ENCODE measurements at regions not wholly inside any gene's neighbourhood (a gene's known extent, or its start where the extent isn't known, plus 50 kb on each side); places are given as distances from the start of the nearest gene placed in this dataset.

GRCh38 chr2:51662187-51662586 lies 630.3 kb upstream of the NRXN1 start:
- TF ChIP-seq, protein P1, sequence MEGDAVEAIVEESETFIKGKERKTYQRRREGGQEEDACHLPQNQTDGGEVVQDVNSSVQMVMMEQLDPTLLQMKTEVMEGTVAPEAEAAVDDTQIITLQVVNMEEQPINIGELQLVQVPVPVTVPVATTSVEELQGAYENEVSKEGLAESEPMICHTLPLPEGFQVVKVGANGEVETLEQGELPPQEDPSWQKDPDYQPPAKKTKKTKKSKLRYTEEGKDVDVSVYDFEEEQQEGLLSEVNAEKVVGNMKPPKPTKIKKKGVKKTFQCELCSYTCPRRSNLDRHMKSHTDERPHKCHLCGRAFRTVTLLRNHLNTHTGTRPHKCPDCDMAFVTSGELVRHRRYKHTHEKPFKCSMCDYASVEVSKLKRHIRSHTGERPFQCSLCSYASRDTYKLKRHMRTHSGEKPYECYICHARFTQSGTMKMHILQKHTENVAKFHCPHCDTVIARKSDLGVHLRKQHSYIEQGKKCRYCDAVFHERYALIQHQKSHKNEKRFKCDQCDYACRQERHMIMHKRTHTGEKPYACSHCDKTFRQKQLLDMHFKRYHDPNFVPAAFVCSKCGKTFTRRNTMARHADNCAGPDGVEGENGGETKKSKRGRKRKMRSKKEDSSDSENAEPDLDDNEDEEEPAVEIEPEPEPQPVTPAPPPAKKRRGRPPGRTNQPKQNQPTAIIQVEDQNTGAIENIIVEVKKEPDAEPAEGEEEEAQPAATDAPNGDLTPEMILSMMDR (IDR thresholded peaks at IDR 0.05; ENCODE audit: low read depth, low read length), result no peak
- H3K4me3 ChIP-seq (ENCODE audit: low read depth, low read length), result no peak overlapping the region

GRCh38 chr2:51657849-51658248 lies 625.9 kb upstream of the NRXN1 start:
- TF ChIP-seq, protein P1 (IDR thresholded peaks at IDR 0.05; ENCODE audit: low read depth, low read length), result no peak
- H3K4me3 ChIP-seq (ENCODE audit: low read depth, low read length), result no peak overlapping the region

GRCh38 chr2:51650769-51651168 lies 618.8 kb upstream of the NRXN1 start:
- TF ChIP-seq, protein P1 (IDR thresholded peaks at IDR 0.05; ENCODE audit: low read depth, low read length), result no peak
- no peak overlapping the region for H3K4me3 ChIP-seq (ENCODE audit: low read depth, low read length)

GRCh38 chr2:51649366-51649765 lies 617.4 kb upstream of the NRXN1 start:
- TF ChIP-seq, protein P1 (IDR thresholded peaks at IDR 0.05; ENCODE audit: low read depth, low read length), result no peak
- H3K4me3 ChIP-seq (ENCODE audit: low read depth, low read length), result no peak overlapping the region

DNA sequence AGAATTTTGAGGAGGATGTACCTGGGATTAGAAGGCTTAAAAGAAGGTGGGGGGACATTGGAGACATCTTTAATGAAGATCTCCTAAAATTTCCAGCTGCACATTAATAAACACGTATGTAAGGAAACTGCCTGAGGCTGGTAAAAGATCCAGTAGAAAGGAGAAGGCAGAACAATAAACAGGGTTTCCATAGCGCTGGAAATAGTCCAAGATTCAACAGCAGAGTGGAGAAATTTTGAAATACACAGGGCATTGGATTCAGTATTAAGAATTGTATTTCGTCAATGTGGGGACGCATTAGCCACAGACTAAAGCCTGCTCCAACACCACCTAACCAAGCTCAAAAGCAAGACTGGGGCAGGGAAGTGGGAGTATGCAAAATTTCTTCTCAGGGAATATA lies 606.9 kb upstream of the NRXN1 start:
- TF ChIP-seq, protein P1 (IDR thresholded peaks at IDR 0.05; ENCODE audit: low read depth, low read length), result no peak
- no peak overlapping the region for H3K4me3 ChIP-seq (ENCODE audit: low read depth, low read length)

- TF ChIP-seq, protein P1 (IDR thresholded peaks at IDR 0.05; ENCODE audit: low read depth, low read length), result no peak
- no peak overlapping the region for H3K4me3 ChIP-seq (ENCODE audit: low read depth, low read length)
These were observed 601.1 kb upstream of the NRXN1 start for GRCh38 chr2:51633073-51633472.

DNA sequence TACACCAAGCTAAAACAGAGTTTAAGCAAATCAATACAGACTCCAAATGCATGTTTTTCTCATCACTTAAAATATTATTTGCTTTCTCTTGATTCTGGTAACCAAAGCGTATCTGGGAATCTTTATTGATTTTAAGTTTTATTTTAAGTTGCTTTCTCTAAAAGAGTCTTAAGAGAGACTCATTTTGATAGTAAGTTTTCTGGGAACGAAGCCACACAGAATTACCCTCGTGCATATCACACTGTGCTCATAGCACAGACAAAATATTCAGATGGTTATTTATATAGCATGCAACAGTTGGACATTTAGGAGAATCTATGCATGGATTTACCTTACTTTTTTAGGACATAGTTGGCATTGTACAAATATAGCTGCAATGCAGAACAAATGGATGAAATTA lies 597.5 kb upstream of the NRXN1 start:
- H3K4me3 ChIP-seq (ENCODE audit: low read depth, low read length), result no peak overlapping the region
- TF ChIP-seq, protein P1 (IDR thresholded peaks at IDR 0.05; ENCODE audit: low read depth, low read length), result no peak
